Right hindlimb (tissue), 1 donor: ENCODE measurements at regions not wholly inside any gene's neighbourhood (a gene's known extent, or its start where the extent isn't known, plus 50 kb on each side); places are given as distances from the start of the nearest gene placed in this dataset.

Experiments used
- DNase-seq: peaks from one replicate; pipeline ENCODE4 v3.0.0-alpha.2; 2018

GRCh38 chr6:71399279-71399678, 110.7 kb downstream of the OGFRL1 start:
- no peak for DNase-seq

GRCh38 chr6:71400852-71401251, 112.2 kb downstream of the OGFRL1 start:
- no peak for DNase-seq

GRCh38 chr6:71402096-71402495, 113.5 kb downstream of the OGFRL1 start:
- no peak for DNase-seq

- no peak for DNase-seq
Measured at GRCh38 chr6:71403422-71404134, 115.0 kb downstream of the OGFRL1 start.

GRCh38 chr6:71404145-71404966, 115.7 kb downstream of the OGFRL1 start:
- no peak for DNase-seq

- no peak for DNase-seq
Measured at GRCh38 chr6:71404967-71405278, 116.3 kb downstream of the OGFRL1 start.

- DNase-seq = no peak
Measured at GRCh38 chr6:71405416-71405815, 116.8 kb downstream of the OGFRL1 start.

GRCh38 chr6:71406865-71407860, 118.6 kb downstream of the OGFRL1 start:
- no peak for DNase-seq

GRCh38 chr6:71408787-71409723, 120.4 kb downstream of the OGFRL1 start:
- no peak for DNase-seq

- DNase-seq = no peak
Measured at GRCh38 chr6:71410164-71410566, 121.6 kb downstream of the OGFRL1 start.

GRCh38 chr6:71410681-71411080, 122.1 kb downstream of the OGFRL1 start:
- no peak for DNase-seq

GRCh38 chr6:71411882-71412281, 123.3 kb downstream of the OGFRL1 start:
- DNase-seq = no peak

GRCh38 chr6:71412559-71413140, 124.0 kb downstream of the OGFRL1 start:
- no peak for DNase-seq

- no peak for DNase-seq
Measured at GRCh38 chr6:71414486-71414885, 125.9 kb downstream of the OGFRL1 start.

- peak; percentile 21 for DNase-seq
Measured at GRCh38 chr6:71419217-71420094, 130.8 kb downstream of the OGFRL1 start.

GRCh38 chr6:71420095-71420692, 131.6 kb downstream of the OGFRL1 start:
- peak; percentile 64 for DNase-seq

- DNase-seq = peak; percentile 97
Measured at GRCh38 chr6:71420693-71421328, 132.2 kb downstream of the OGFRL1 start.

- DNase-seq = no peak
Measured at GRCh38 chr6:71421611-71422010, 133.0 kb downstream of the OGFRL1 start.

GRCh38 chr6:71430018-71430417, 141.4 kb downstream of the OGFRL1 start:
- DNase-seq = no peak

- DNase-seq = no peak
Measured at GRCh38 chr6:71433441-71433840, 144.8 kb downstream of the OGFRL1 start.
